DMS153 (cell line): ENCODE measurements at regions not wholly inside any gene's neighbourhood (a gene's known extent, or its start where the extent isn't known, plus 50 kb on each side); places are given as distances from the start of the nearest gene placed in this dataset.

Experiments
- DNase-seq: peaks from one replicate; lab custom pipeline; 2025; lab: John Stamatoyannopoulos, UW

- DNase-seq: no peak
Measured at GRCh38 chr3:83738202-83738601, 1220.6 kb upstream of the CADM2 start.

- DNase-seq: no peak
Measured at GRCh38 chr3:83740504-83740903, 1218.3 kb upstream of the CADM2 start.

- DNase-seq: no peak
Measured at GRCh38 chr3:83765956-83766355, 1192.8 kb upstream of the CADM2 start.

- no peak for DNase-seq
Measured at GRCh38 chr3:83769791-83770663, 1188.8 kb upstream of the CADM2 start.

- no peak for DNase-seq
Measured at GRCh38 chr3:83770664-83771402, 1188.0 kb upstream of the CADM2 start.

- no peak for DNase-seq
Measured at GRCh38 chr3:83802801-83803200, 1156.0 kb upstream of the CADM2 start.

GRCh38 chr3:83807511-83807910 lies 1151.3 kb upstream of the CADM2 start:
- DNase-seq: no peak

- no peak for DNase-seq
Measured at GRCh38 chr3:83813176-83813575, 1145.6 kb upstream of the CADM2 start.

GRCh38 chr3:83816653-83817052 lies 1142.1 kb upstream of the CADM2 start:
- no peak for DNase-seq

GRCh38 chr3:83821506-83821905 lies 1137.3 kb upstream of the CADM2 start:
- no peak for DNase-seq

- DNase-seq: no peak
Measured at GRCh38 chr3:83823095-83823494, 1135.7 kb upstream of the CADM2 start.

GRCh38 chr3:83835040-83835439 lies 1123.7 kb upstream of the CADM2 start:
- DNase-seq: no peak

GRCh38 chr3:83842511-83842910 lies 1116.3 kb upstream of the CADM2 start:
- no peak for DNase-seq

GRCh38 chr3:83843716-83844115 lies 1115.1 kb upstream of the CADM2 start:
- DNase-seq: no peak

- DNase-seq: no peak
Measured at GRCh38 chr3:83849106-83849730, 1109.6 kb upstream of the CADM2 start.

GRCh38 chr3:83863380-83863779 lies 1095.4 kb upstream of the CADM2 start:
- no peak for DNase-seq

GRCh38 chr3:83868909-83869567 lies 1089.8 kb upstream of the CADM2 start:
- DNase-seq: no peak

- no peak for DNase-seq
Measured at GRCh38 chr3:83873550-83873949, 1085.2 kb upstream of the CADM2 start.

- no peak for DNase-seq
Measured at GRCh38 chr3:83877910-83878309, 1080.9 kb upstream of the CADM2 start.

- no peak for DNase-seq
Measured at GRCh38 chr3:83882701-83883100, 1076.1 kb upstream of the CADM2 start.

- no peak for DNase-seq
Measured at GRCh38 chr3:83890039-83890762, 1068.6 kb upstream of the CADM2 start.

GRCh38 chr3:83890763-83891135 lies 1068.0 kb upstream of the CADM2 start:
- DNase-seq: no peak
